ENCODE measurements at regions not wholly inside any gene's neighbourhood (a gene's known extent, or its start where the extent isn't known, plus 50 kb on each side); places are given as distances from the start of the nearest gene placed in this dataset.

DNA sequence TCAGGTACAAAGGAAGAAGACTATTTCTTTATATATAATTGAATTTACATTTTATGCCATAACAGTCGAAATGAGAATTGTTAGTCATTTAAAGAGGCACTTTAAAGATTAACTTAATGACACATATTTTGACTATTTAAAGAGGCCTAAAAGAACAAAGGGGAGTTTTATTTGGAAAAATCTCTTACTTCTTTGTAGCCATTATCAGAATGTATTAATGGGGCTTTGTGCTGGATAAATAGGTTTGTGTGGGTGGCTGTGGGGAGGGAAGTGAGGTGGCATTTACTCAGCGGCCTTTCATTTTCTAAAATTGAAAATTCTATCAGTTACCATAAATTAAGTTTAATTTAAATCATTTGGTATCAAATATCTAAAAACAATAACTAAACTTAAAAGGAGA lies 462.2 kb upstream of the CXADR start:
- TF ChIP-seq, protein P1, sequence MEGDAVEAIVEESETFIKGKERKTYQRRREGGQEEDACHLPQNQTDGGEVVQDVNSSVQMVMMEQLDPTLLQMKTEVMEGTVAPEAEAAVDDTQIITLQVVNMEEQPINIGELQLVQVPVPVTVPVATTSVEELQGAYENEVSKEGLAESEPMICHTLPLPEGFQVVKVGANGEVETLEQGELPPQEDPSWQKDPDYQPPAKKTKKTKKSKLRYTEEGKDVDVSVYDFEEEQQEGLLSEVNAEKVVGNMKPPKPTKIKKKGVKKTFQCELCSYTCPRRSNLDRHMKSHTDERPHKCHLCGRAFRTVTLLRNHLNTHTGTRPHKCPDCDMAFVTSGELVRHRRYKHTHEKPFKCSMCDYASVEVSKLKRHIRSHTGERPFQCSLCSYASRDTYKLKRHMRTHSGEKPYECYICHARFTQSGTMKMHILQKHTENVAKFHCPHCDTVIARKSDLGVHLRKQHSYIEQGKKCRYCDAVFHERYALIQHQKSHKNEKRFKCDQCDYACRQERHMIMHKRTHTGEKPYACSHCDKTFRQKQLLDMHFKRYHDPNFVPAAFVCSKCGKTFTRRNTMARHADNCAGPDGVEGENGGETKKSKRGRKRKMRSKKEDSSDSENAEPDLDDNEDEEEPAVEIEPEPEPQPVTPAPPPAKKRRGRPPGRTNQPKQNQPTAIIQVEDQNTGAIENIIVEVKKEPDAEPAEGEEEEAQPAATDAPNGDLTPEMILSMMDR (IDR thresholded peaks at IDR 0.05 in 8 of 11, conservative IDR thresholded peaks at IDR 0.05 in 3 of 11): no peak
- no peak for TF ChIP-seq POLR2AphosphoS5 (IDR thresholded peaks at IDR 0.05)
- TF ChIP-seq POLR2A (IDR thresholded peaks at IDR 0.05): no peak

Measured in spleen (tissue), 7 donors.